Panc1 (cell line): ENCODE measurements at regions not wholly inside any gene's neighbourhood (a gene's known extent, or its start where the extent isn't known, plus 50 kb on each side); places are given as distances from the start of the nearest gene placed in this dataset.

ENCODE experiments used
- ATAC-seq: fragments of 200-7000 bp; cut with Tn5 transposase; 2 replicates; pipeline ENCODE4 v1.9.1; 2020; ENCODE audit warnings: mild to moderate bottlenecking, moderate library complexity
- BruUV-seq: library from RNA; stranded (reverse); fragments of 400-500 nt; replicated peaks from 2 replicates; lab custom pipeline; 2021; lab: Mats Ljungman, UMichigan
- CTCF ChIA-PET: fragments of 300-600 bp; sonication (Branson Sonifier 250); formaldehyde crosslinking; loops from one replicate; lab custom pipeline; 2022; ENCODE audit warnings: antibody characterized with exemption; lab: Charles Lee
- POLR2A ChIA-PET: fragments of 300-600 bp; sonication (Branson Sonifier 250); formaldehyde crosslinking; loops from one replicate; lab custom pipeline; 2022; ENCODE audit warnings: antibody characterized with exemption; lab: Charles Lee
- DNase-seq: peaks from one replicate; pipeline ENCODE4 v3.0.0-alpha.2; 2010; ENCODE audit warnings: low read depth, low spot score
- H3K27ac ChIP-seq: 2 replicates; pipeline ENCODE4 v1.5.1; 2011; ENCODE audit warnings: mild to moderate bottlenecking, low read length, inconsistent platforms
- H3K27me3 ChIP-seq: fragments of 200-500 bp; sonication (Bioruptor generic); 2 replicates; pipeline ENCODE4 v1.6.0; 2014; ENCODE audit warnings: low read length, inconsistent platforms; ENCODE audit not compliant: control insufficient read depth, insufficient read depth
- H3K36me3 ChIP-seq: fragments of 200-500 bp; sonication (Bioruptor generic); 2 replicates; pipeline ENCODE4 v1.5.1; 2014; ENCODE audit warnings: inconsistent platforms, mild to moderate bottlenecking, low read length, moderate library complexity; ENCODE audit not compliant: control insufficient read depth, insufficient read depth
- H3K4me1 ChIP-seq: 2 replicates; pipeline ENCODE4 v1.5.1; 2011; ENCODE audit warnings: inconsistent platforms, mild to moderate bottlenecking, low read length, moderate library complexity; ENCODE audit not compliant: control insufficient read depth, insufficient read depth
- H3K4me3 ChIP-seq, 2 experiments: 2 replicates each; pipeline ENCODE4 v1.5.1; 2011 to 2012; ENCODE audit warnings: low read depth in 2 of 2, low read length in 2 of 2, mild to moderate bottlenecking in 2 of 2, inconsistent platforms in 1 of 2, moderate library complexity in 1 of 2
- H3K9me3 ChIP-seq: fragments of 200-500 bp; sonication (Bioruptor generic); 2 replicates; pipeline ENCODE4 v1.5.1; 2014; ENCODE audit warnings: low read depth, mild to moderate bottlenecking, inconsistent platforms, low read length, moderate library complexity; ENCODE audit not compliant: control insufficient read depth, insufficient read depth
- CTCF ChIP-seq: fragments of 450-650 bp; IDR thresholded peaks from 2 replicates; pipeline ENCODE4 v1.5.1; 2017; ENCODE audit warnings: mild to moderate bottlenecking
- POLR2AphosphoS5 ChIP-seq: IDR thresholded peaks from 2 replicates; pipeline ENCODE4 v1.6.1; 2012; ENCODE audit warnings: mild to moderate bottlenecking, low read depth, low read length, moderate library complexity
- SIN3A ChIP-seq: IDR thresholded peaks from 2 replicates; pipeline ENCODE4 v1.6.1; 2012; ENCODE audit warnings: low read depth, mild to moderate bottlenecking, low read length, moderate library complexity, borderline replicate concordance; ENCODE audit not compliant: insufficient read depth
- TCF7L2 ChIP-seq: IDR thresholded peaks from 2 replicates; pipeline ENCODE4 v1.6.1; 2011; ENCODE audit warnings: mild to moderate bottlenecking, low read depth, low read length, inconsistent platforms
- in situ Hi-C: cut with HindIII; loops from 2 replicates; pipeline ENCODE4 v1.10.0; 2016; ENCODE audit warnings: low sequenced_read_pairs, low pct_unique_long_range_greater_than_20kb
- intact Hi-C: fragments of 100-400 bp; cut with micrococcal nuclease; formaldehyde crosslinking; loops from one replicate; pipeline ENCODE4 v1.10.0; 2022; ENCODE audit not compliant: unreplicated experiment
- TF ChIP-seq, protein P1 (sequence below), 2 experiments: IDR thresholded peaks; 2 replicates each; pipeline ENCODE4 v1.6.1; 2011 to 2012; ENCODE audit warnings: low read depth in 2 of 2, control low read depth in 1 of 2, low read length in 1 of 2, mild to moderate bottlenecking in 1 of 2, moderate library complexity in 1 of 2; ENCODE audit not compliant: insufficient read depth in 1 of 2

DNA sequence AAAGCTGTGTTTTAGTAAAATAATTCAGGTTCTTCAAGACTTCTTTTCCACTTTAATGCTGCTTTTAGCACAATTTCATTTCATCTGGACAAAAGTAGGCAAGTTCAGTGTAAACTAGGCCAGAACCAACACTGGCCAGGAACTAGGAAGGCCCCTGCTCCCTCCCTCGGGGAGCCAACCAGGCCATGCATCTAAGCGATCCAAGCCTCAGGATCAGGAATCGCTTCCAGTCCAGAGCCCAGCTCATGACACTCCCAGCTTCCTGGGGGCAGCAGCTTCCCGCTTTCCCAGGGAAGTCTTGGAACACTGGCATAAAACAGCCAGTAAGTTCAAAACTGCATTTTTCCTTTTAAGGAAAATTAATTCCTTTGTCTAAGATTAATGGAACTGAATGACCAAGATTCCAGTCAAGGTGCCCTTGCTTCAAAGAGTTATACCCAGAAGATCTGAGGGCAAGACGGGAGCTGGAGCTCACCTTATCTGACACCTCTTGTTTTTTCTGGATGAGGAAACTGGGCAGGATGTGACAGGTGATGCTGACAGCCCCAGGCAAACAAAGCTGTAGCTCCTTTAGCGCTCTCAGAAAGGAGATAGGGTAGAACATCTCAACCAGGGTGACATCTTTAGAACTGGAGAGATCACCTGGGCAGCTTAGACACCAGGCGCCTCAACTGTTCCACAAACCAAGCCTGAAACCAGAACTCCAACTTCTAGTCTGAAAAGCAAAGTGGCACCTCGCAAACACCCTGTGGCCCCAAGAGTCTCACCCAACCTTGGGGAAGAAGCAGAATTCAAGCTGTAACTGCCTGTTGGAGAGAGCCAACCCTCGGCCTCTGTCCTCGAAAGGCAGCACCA, 61.4 kb upstream of the PNMA1 start:
- Histone ChIP-seq H3K9me3 (no peaks in the 10 kb centered on the region), H3K27me3 (no peaks in the 10 kb centered on the region), H3K36me3 (no peaks in the 10 kb centered on the region), H3K4me3 (no peak overlapping the region), H3K4me1 (peaks cover 52% of the 10 kb centered on the region), H3K27ac (peak overlapping the region; percentile 61)
- DNase-seq (no peak), ATAC-seq (no peak)
- no TSS peak for BruUV-seq
- POLR2A ChIA-PET: no interaction called here
- no peak for TF ChIP-seq TCF7L2
- no peak for TF ChIP-seq SIN3A
- no peak for TF ChIP-seq CTCF
- no peak for TF ChIP-seq POLR2AphosphoS5
- TF ChIP-seq, protein P1, sequence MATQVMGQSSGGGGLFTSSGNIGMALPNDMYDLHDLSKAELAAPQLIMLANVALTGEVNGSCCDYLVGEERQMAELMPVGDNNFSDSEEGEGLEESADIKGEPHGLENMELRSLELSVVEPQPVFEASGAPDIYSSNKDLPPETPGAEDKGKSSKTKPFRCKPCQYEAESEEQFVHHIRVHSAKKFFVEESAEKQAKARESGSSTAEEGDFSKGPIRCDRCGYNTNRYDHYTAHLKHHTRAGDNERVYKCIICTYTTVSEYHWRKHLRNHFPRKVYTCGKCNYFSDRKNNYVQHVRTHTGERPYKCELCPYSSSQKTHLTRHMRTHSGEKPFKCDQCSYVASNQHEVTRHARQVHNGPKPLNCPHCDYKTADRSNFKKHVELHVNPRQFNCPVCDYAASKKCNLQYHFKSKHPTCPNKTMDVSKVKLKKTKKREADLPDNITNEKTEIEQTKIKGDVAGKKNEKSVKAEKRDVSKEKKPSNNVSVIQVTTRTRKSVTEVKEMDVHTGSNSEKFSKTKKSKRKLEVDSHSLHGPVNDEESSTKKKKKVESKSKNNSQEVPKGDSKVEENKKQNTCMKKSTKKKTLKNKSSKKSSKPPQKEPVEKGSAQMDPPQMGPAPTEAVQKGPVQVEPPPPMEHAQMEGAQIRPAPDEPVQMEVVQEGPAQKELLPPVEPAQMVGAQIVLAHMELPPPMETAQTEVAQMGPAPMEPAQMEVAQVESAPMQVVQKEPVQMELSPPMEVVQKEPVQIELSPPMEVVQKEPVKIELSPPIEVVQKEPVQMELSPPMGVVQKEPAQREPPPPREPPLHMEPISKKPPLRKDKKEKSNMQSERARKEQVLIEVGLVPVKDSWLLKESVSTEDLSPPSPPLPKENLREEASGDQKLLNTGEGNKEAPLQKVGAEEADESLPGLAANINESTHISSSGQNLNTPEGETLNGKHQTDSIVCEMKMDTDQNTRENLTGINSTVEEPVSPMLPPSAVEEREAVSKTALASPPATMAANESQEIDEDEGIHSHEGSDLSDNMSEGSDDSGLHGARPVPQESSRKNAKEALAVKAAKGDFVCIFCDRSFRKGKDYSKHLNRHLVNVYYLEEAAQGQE (IDR thresholded peaks at IDR 0.05; ENCODE audit: insufficient read depth in 1 of 2, low read depth in 2 of 2, low read length in 1 of 2): no peak
- CTCF ChIA-PET: interaction anchor here (0.7 kb wide), 1 partner anchor 14 kb away, joined by 9 read pairs; no protein-coding TSS in a partner anchor
- in situ Hi-C loops: no loop called here
- intact Hi-C loops: no loop called here

GRCh38 chr14:73774671-73775070, 60.5 kb upstream of the PNMA1 start:
- Histone ChIP-seq H3K27me3 (no peaks in the 10 kb centered on the region), H3K9me3 (no peaks in the 10 kb centered on the region), H3K27ac (peak overlapping the region; percentile 49; the same call in 1 of the 2 replicates), H3K4me3 (no peak overlapping the region), H3K36me3 (no peaks in the 10 kb centered on the region), H3K4me1 (peaks cover 50% of the 10 kb centered on the region)
- ChIA-PET POLR2A (no interaction called here), CTCF (no interaction called here)
- TF ChIP-seq SIN3A: no peak
- TF ChIP-seq POLR2AphosphoS5: no peak
- no peak for TF ChIP-seq CTCF
- TF ChIP-seq, protein P1 (IDR thresholded peaks at IDR 0.05; ENCODE audit: insufficient read depth in 1 of 2, low read depth in 2 of 2, low read length in 1 of 2): no peak
- no peak for TF ChIP-seq TCF7L2
- 0 out of 2 replicates have a peak, but pooled peaks have one; percentile 27 for ATAC-seq
- no peak for DNase-seq
- in situ Hi-C loops: no loop called here
- BruUV-seq: no TSS peak
- intact Hi-C loops: no loop called here
